ENCODE measurements at regions not wholly inside any gene's neighbourhood (a gene's known extent, or its start where the extent isn't known, plus 50 kb on each side); places are given as distances from the start of the nearest gene placed in this dataset.

DNA sequence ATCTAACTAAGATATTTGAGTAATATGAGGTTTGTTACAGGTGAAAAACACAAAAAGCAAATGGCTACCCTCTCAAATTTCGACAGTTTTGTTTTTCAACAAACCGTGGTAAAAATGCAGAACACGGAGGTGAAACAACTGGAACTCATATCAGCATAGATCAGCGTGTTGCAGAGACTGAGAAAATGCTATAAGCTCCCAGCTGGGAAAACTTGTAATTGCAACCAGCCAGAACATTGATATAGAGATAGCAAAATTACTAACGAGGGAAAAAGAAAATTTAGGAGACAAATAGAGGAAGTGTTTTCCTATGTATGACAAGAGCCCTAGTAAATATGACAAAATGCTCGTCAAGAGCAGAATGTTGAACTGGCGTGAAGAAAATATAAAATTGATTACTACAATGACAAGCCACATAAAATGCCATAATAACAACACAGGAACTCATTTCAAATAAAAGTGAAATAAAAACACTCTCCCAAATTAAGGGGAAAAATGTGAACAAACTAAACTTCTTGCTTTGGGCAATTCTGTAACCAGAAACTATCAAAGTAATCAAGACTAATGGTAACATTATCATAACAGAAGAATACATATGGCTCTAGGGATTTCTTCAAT, 1989.8 kb downstream of the EFNA5 start:
- DNase-seq (ENCODE audit: low spot score), result no peak
- Histone ChIP-seq H3K4me3 (no peak overlapping the region), H3K27ac (no peak overlapping the region)
- TF ChIP-seq, protein P1, sequence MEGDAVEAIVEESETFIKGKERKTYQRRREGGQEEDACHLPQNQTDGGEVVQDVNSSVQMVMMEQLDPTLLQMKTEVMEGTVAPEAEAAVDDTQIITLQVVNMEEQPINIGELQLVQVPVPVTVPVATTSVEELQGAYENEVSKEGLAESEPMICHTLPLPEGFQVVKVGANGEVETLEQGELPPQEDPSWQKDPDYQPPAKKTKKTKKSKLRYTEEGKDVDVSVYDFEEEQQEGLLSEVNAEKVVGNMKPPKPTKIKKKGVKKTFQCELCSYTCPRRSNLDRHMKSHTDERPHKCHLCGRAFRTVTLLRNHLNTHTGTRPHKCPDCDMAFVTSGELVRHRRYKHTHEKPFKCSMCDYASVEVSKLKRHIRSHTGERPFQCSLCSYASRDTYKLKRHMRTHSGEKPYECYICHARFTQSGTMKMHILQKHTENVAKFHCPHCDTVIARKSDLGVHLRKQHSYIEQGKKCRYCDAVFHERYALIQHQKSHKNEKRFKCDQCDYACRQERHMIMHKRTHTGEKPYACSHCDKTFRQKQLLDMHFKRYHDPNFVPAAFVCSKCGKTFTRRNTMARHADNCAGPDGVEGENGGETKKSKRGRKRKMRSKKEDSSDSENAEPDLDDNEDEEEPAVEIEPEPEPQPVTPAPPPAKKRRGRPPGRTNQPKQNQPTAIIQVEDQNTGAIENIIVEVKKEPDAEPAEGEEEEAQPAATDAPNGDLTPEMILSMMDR (IDR thresholded peaks at IDR 0.05), result no peak

GRCh38 chr5:105677291-105677690, 1993.4 kb downstream of the EFNA5 start:
- H3K4me3 ChIP-seq, result no peak overlapping the region
- no peak overlapping the region for H3K27ac ChIP-seq
- no peak for DNase-seq (ENCODE audit: low spot score)
- TF ChIP-seq, protein P1 (IDR thresholded peaks at IDR 0.05), result no peak

DNA sequence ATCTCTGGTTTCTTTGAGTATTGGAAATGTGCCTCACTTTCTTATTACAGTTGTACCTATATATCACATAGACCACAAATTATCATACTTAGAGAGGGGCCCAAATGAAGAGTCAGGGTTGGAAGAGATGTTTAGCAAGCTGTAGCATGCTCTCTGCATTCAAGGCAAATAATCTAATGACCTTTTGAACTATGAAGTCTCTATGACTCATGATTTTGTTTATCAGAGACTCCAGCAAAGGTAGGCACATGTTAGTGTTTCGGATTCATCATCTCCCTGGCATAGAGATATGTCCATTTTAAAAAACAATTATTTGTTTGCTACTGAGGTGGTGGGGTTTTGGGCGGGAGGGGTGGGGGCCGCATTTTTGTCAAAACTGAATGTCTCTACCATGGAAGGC, 2000.1 kb downstream of the EFNA5 start:
- DNase-seq (ENCODE audit: low spot score), result no peak
- TF ChIP-seq, protein P1 (IDR thresholded peaks at IDR 0.05), result no peak
- no peak overlapping the region for H3K27ac ChIP-seq
- no peak overlapping the region for H3K4me3 ChIP-seq

DNA sequence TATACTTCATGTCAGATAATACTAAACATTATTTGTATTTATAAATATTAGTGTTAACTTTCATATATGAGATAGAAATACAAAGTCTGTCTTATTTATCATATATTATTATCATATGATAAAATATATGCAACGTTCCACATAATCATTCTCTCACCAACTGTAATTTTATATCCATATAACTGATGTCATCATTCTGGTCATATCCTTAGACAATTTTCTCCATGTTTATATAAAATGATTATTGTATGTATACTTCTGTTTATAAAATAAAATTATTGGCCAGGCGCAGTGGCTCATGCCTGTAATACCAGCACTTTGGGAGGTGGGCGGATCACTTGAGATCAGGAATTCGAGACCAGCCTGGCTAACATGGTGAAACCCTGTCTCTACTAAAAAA, 2007.1 kb downstream of the EFNA5 start:
- H3K4me3 ChIP-seq, result no peak overlapping the region
- DNase-seq (ENCODE audit: low spot score), result no peak
- TF ChIP-seq, protein P1 (IDR thresholded peaks at IDR 0.05), result no peak

GRCh38 chr5:105659396-105659795, 2011.3 kb downstream of the EFNA5 start:
- Histone ChIP-seq H3K27ac (no peak overlapping the region), H3K4me3 (no peak overlapping the region)
- DNase-seq (ENCODE audit: low spot score), result no peak
- TF ChIP-seq, protein P1 (IDR thresholded peaks at IDR 0.05), result no peak

More for the DNA sequence above, 2007.1 kb downstream of the EFNA5 start:
- no peak overlapping the region for H3K27ac ChIP-seq

- no peak overlapping the region for H3K4me3 ChIP-seq
- TF ChIP-seq, protein P1 (IDR thresholded peaks at IDR 0.05), result no peak
- H3K27ac ChIP-seq, result no peak overlapping the region
- no peak for DNase-seq (ENCODE audit: low spot score)
These were observed 2030.4 kb downstream of the EFNA5 start for GRCh38 chr5:105640328-105640727.

DNA sequence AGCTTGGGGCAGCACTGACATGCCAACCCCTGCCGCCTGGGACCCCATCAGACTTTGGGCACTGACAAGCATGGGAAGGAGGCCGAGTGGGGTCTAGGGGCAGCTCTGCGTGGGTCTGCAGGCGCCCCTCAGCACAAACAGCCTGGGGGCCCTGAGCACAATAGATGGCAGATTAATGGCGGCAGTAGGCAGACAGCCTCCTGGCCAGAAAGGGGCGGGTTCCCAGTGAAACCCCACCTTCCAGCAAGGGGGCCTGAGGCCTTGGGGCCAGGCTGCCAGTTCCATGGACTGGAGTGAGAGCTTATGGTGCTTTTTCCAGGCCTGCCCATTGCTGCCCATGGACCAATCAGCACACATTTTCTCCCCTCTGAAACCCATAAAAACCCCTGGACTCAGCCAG, 2031.2 kb downstream of the EFNA5 start:
- TF ChIP-seq, protein P1 (IDR thresholded peaks at IDR 0.05), result no peak
- Histone ChIP-seq H3K27ac (no peak overlapping the region), H3K4me3 (no peak overlapping the region)
- no peak for DNase-seq (ENCODE audit: low spot score)
